ENCODE measurements at regions not wholly inside any gene's neighbourhood (a gene's known extent, or its start where the extent isn't known, plus 50 kb on each side); places are given as distances from the start of the nearest gene placed in this dataset.

DNA sequence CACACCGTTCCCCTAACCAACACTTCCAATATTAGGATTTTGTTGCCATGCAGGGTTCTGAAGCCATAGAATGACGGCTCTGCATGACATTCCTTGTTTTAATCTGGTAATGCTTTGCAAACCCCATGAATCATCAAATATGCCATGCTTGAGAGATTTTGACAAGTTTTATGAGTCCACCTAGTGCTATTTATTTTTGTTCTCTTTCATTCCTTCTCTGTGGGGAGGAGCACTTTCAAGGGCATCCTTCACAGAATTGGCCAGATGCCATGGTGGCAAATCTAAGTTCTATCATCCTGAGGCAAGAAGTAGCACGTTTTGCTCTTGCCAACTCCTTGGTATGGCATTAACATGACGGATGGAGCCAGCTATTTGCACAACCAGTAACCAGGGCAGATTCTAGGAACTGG is 268.4 kb downstream of the FAM76B start:
- TF ChIP-seq, protein P1, sequence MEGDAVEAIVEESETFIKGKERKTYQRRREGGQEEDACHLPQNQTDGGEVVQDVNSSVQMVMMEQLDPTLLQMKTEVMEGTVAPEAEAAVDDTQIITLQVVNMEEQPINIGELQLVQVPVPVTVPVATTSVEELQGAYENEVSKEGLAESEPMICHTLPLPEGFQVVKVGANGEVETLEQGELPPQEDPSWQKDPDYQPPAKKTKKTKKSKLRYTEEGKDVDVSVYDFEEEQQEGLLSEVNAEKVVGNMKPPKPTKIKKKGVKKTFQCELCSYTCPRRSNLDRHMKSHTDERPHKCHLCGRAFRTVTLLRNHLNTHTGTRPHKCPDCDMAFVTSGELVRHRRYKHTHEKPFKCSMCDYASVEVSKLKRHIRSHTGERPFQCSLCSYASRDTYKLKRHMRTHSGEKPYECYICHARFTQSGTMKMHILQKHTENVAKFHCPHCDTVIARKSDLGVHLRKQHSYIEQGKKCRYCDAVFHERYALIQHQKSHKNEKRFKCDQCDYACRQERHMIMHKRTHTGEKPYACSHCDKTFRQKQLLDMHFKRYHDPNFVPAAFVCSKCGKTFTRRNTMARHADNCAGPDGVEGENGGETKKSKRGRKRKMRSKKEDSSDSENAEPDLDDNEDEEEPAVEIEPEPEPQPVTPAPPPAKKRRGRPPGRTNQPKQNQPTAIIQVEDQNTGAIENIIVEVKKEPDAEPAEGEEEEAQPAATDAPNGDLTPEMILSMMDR (IDR thresholded peaks at IDR 0.05; ENCODE audit: low read depth, low read length): no peak
- no peak for TF ChIP-seq EZH2phosphoT487 (IDR thresholded peaks at IDR 0.05; ENCODE audit: low read depth)

Data from OCI-LY3 (cell line).